Hepatocyte (in vitro differentiated cells): ENCODE measurements at regions not wholly inside any gene's neighbourhood (a gene's known extent, or its start where the extent isn't known, plus 50 kb on each side); places are given as distances from the start of the nearest gene placed in this dataset.

Source experiments
- DNase-seq: peaks from one replicate; pipeline ENCODE4 v3.0.0-alpha.2; 2016; ENCODE audit warnings: low spot score
- H2AFZ ChIP-seq: fragments of 200-600 bp; sonication (generic); 2 replicates; pipeline ENCODE4 v1.6.0; 2016; ENCODE audit warnings: antibody characterized with exemption, mild to moderate bottlenecking
- H3K27ac ChIP-seq: fragments of 200-600 bp; sonication (generic); 2 replicates; pipeline ENCODE4 v1.5.1; 2016; ENCODE audit warnings: mild to moderate bottlenecking
- H3K27me3 ChIP-seq: fragments of 200-600 bp; sonication (generic); 2 replicates; pipeline ENCODE4 v1.6.1; 2016
- H3K36me3 ChIP-seq: fragments of 200-600 bp; sonication (generic); replicated peaks from 2 replicates; pipeline ENCODE4 v1.5.1; 2016; ENCODE audit warnings: low read depth; ENCODE audit not compliant: insufficient read depth
- H3K4me1 ChIP-seq: fragments of 200-600 bp; sonication (generic); 2 replicates; pipeline ENCODE4 v1.5.1; 2016; ENCODE audit warnings: mild to moderate bottlenecking, moderate library complexity; ENCODE audit not compliant: insufficient read depth
- H3K4me2 ChIP-seq: fragments of 200-600 bp; sonication (generic); 2 replicates; pipeline ENCODE4 v1.6.0; 2016
- H3K4me3 ChIP-seq: fragments of 200-600 bp; sonication (generic); 2 replicates; pipeline ENCODE4 v1.5.1; 2016; ENCODE audit warnings: mild to moderate bottlenecking
- H3K79me2 ChIP-seq: fragments of 200-600 bp; sonication (generic); 2 replicates; pipeline ENCODE4 v1.6.0; 2017; ENCODE audit warnings: mild to moderate bottlenecking
- H3K9me2 ChIP-seq: fragments of 200-600 bp; sonication (generic); replicated peaks from 2 replicates; pipeline ENCODE4 v1.6.0; 2017; ENCODE audit warnings: mild to moderate bottlenecking; ENCODE audit not compliant: insufficient read depth
- H3K9me3 ChIP-seq: fragments of 200-600 bp; sonication (generic); 2 replicates; pipeline ENCODE4 v1.5.1; 2016; ENCODE audit warnings: low read depth, mild to moderate bottlenecking
- H4K20me1 ChIP-seq: fragments of 200-600 bp; sonication (generic); 2 replicates; pipeline ENCODE4 v1.6.0; 2016; ENCODE audit warnings: mild to moderate bottlenecking; ENCODE audit not compliant: insufficient read depth, poor library complexity, severe bottlenecking
- CTCF ChIP-seq: fragments of 200-600 bp; sonication (generic); IDR thresholded peaks from 2 replicates; pipeline ENCODE4 v1.5.1; 2016; ENCODE audit warnings: antibody characterized with exemption, mild to moderate bottlenecking; ENCODE audit not compliant: poor library complexity
- EZH2 ChIP-seq: fragments of 200-600 bp; sonication (generic); IDR thresholded peaks from 2 replicates; pipeline ENCODE4 v1.6.1; 2016; ENCODE audit warnings: antibody characterized with exemption, mild to moderate bottlenecking, borderline replicate concordance
- EZH2phosphoT487 ChIP-seq: fragments of 200-600 bp; sonication (generic); IDR thresholded peaks from one replicate; pipeline ENCODE4 v1.6.1; 2018; ENCODE audit warnings: antibody characterized with exemption, mild to moderate bottlenecking, low read depth, moderate library complexity; ENCODE audit not compliant: unreplicated experiment, severe bottlenecking
- WGBS: methylation state at CpG from one replicate; pipeline ENCODE4 v1.1.6; 2016; ENCODE audit warnings: low lambda C conversion rate; ENCODE audit errors: missing lambda C conversion rate; 5-methylcytosine and 5-hydroxymethylcytosine counted together

DNA sequence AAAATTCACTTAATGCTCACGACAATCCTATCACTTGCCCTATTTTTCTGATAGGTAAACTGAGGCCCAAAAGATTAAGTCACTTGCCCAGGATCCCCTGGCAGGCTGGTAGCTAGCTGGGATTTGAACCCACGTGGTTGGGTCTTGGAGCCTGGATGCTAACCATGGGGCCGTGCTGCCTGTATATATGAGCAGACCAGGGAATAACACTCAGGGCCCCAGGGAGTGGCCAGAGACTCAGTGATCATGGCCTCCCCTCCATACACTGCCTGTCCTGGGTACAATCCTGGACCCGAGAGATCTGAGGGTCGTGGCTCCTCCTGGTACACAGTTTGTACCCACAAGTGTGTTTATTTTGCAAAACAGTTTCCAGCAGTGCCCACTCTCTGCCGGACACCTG lies 116.9 kb upstream of the PTPN1 start:
- H3K4me1 ChIP-seq = peaks cover 16% of the 10 kb centered on the region
- no peaks in the 10 kb centered on the region for H3K9me2 ChIP-seq
- H3K27ac ChIP-seq = no peak overlapping the region
- no peak overlapping the region for H3K4me2 ChIP-seq
- 76% methylated on average over 6 of the region's 6 CpGs for WGBS
- no peak overlapping the region for H3K4me3 ChIP-seq
- no peaks in the 10 kb centered on the region for H3K79me2 ChIP-seq
- H2AFZ ChIP-seq = no peak overlapping the region
- no peaks in the 10 kb centered on the region for H3K36me3 ChIP-seq
- H4K20me1 ChIP-seq = no peaks in the 10 kb centered on the region
- H3K9me3 ChIP-seq = no peaks in the 10 kb centered on the region
- H3K27me3 ChIP-seq = no peaks in the 10 kb centered on the region
- no peak for DNase-seq
- TF ChIP-seq EZH2 (no peak), CTCF (no peak), EZH2phosphoT487 (no peak)

DNA sequence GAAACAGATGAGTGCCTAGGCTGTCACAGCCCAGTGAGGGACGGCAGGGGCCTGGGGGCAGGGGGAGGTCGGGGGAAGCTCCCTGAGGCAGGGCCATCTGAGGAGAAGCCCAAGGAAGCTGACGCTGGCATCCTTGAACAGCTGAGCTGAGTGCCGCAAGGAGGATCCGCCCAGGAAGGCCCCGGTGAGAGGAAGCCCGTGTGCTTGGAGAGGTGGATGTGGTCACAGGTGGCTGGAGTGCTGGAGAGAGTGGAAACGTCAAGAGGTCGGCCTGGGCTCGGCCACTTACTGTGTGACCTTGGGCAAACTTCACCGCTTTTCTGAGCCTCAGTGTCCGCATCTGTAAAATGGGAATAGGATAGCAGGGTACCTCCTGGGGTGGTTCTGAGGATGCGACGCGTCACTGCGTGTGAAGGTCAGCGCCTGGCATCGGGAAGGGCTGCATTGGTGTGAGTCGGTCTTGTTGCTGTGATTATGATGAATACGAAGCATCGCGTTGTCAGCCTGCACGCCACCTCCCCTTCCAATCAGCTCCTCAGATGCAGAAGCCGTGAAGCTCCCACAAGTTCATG lies 116.1 kb upstream of the PTPN1 start:
- Histone ChIP-seq H3K36me3 (no peaks in the 10 kb centered on the region), H3K4me2 (no peak overlapping the region), H2AFZ (no peak overlapping the region), H3K27me3 (no peaks in the 10 kb centered on the region), H3K4me3 (no peak overlapping the region), H3K9me2 (no peaks in the 10 kb centered on the region), H4K20me1 (no peaks in the 10 kb centered on the region), H3K9me3 (no peaks in the 10 kb centered on the region), H3K79me2 (no peaks in the 10 kb centered on the region), H3K27ac (no peak overlapping the region), H3K4me1 (peaks cover 16% of the 10 kb centered on the region)
- TF ChIP-seq EZH2phosphoT487 (no peak), EZH2 (no peak), CTCF (no peak)
- no peak for DNase-seq
- 90% methylated on average over 22 of the region's 24 CpGs for WGBS

- H3K4me1 ChIP-seq = peaks cover 14% of the 10 kb centered on the region
Measured at GRCh38 chr20:50394569-50394968, 115.6 kb upstream of the PTPN1 start.

More at GRCh38 chr20:50394569-50394968, 115.6 kb upstream of the PTPN1 start:
- no peaks in the 10 kb centered on the region for H3K79me2 ChIP-seq
- H3K27ac ChIP-seq = no peak overlapping the region
- no peaks in the 10 kb centered on the region for H3K36me3 ChIP-seq
- no peak for TF ChIP-seq CTCF
- no peak for TF ChIP-seq EZH2
- H2AFZ ChIP-seq = no peak overlapping the region
- no peaks in the 10 kb centered on the region for H3K27me3 ChIP-seq
- no peaks in the 10 kb centered on the region for H3K9me3 ChIP-seq
- H3K9me2 ChIP-seq = no peaks in the 10 kb centered on the region
- no peak overlapping the region for H3K4me2 ChIP-seq
- DNase-seq = no peak
- no peak overlapping the region for H3K4me3 ChIP-seq
- H4K20me1 ChIP-seq = no peaks in the 10 kb centered on the region
- whole genome bisulfite sequencing = 79% methylated on average over 11 of the region's 11 CpGs
